Spinal cord (tissue), 9 donors: ENCODE measurements at regions not wholly inside any gene's neighbourhood (a gene's known extent, or its start where the extent isn't known, plus 50 kb on each side); places are given as distances from the start of the nearest gene placed in this dataset.

Source experiments
- DNase-seq, 6 donors: peaks; one replicate each; pipeline versions ENCODE4 v3.0.0 to v3.0.0-alpha.2; 2013 to 2015; ENCODE audit warnings: low spot score in 6 of 6, low read depth in 4 of 6
- H3K27ac ChIP-seq: one replicate; pipeline ENCODE4 v1.5.1; 2013; ENCODE audit warnings: low read depth, low read length, control low read depth
- H3K27me3 ChIP-seq: one replicate; pipeline ENCODE4 v1.6.1; 2013; ENCODE audit warnings: low read length; ENCODE audit not compliant: control insufficient read depth, insufficient read depth
- H3K36me3 ChIP-seq: one replicate; pipeline ENCODE4 v1.6.1; 2013; ENCODE audit warnings: low read length; ENCODE audit not compliant: control insufficient read depth, insufficient read depth
- H3K4me1 ChIP-seq: one replicate; pipeline ENCODE4 v1.6.1; 2013; ENCODE audit warnings: low read length; ENCODE audit not compliant: control insufficient read depth, insufficient read depth
- H3K4me3 ChIP-seq: one replicate; pipeline ENCODE4 v1.5.1; 2013; ENCODE audit warnings: low read depth, low read length, control low read depth
- H3K9me3 ChIP-seq: one replicate; pipeline ENCODE4 v1.6.1; 2013; ENCODE audit warnings: low read length; ENCODE audit not compliant: control insufficient read depth, insufficient read depth
- WGBS: methylation state at CpG from one replicate; pipeline ENCODE4 v1.1.5; 2013; ENCODE audit warnings: missing lambda C conversion rate; ENCODE audit not compliant: insufficient coverage; 5-methylcytosine and 5-hydroxymethylcytosine counted together
- donor health status: healthy.

- Histone ChIP-seq H3K36me3 (no peaks in the 10 kb centered on the region), H3K27ac (no peak overlapping the region), H3K4me3 (no peak overlapping the region), H3K4me1 (no peaks in the 10 kb centered on the region), H3K27me3 (no peaks in the 10 kb centered on the region), H3K9me3 (no peaks in the 10 kb centered on the region)
- no peak for DNase-seq
- 100% methylated on average over 2 of the region's 3 CpGs for WGBS
Observed at GRCh38 chr4:104263100-104263499, 231.6 kb downstream of the CXXC4 start.

DNA sequence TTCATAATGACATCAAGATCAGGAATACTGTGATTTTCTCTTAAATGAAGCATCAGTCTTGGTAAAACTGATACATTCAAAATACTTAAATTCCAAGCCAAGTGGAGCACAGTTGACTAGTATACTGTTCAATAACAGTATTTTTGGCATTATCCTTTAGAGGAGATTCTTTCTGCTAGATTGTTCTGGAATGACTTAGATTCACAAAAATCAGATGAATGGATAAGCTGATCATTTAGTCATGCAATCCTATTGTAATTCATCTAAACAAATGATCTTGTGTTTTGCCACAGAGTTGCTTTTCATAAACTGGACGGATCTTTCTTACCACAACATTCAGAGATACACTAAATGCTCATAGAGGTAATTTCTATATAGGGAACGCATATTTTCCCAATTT, 232.0 kb downstream of the CXXC4 start:
- H3K27ac ChIP-seq = no peak overlapping the region
- no peaks in the 10 kb centered on the region for H3K36me3 ChIP-seq
- H3K4me3 ChIP-seq = no peak overlapping the region
- H3K27me3 ChIP-seq = no peaks in the 10 kb centered on the region
- no peaks in the 10 kb centered on the region for H3K9me3 ChIP-seq
- no peak for DNase-seq
- no CpG with 5 or more reads among the region's 2 CpGs for WGBS
- no peaks in the 10 kb centered on the region for H3K4me1 ChIP-seq

GRCh38 chr4:104248726-104249125, 246.0 kb downstream of the CXXC4 start:
- no peak for DNase-seq
- 95% methylated on average over 1 of the region's 1 CpG for WGBS
- Histone ChIP-seq H3K4me1 (no peaks in the 10 kb centered on the region), H3K27ac (no peak overlapping the region), H3K4me3 (no peak overlapping the region), H3K9me3 (no peaks in the 10 kb centered on the region), H3K36me3 (no peaks in the 10 kb centered on the region), H3K27me3 (no peaks in the 10 kb centered on the region)

DNA sequence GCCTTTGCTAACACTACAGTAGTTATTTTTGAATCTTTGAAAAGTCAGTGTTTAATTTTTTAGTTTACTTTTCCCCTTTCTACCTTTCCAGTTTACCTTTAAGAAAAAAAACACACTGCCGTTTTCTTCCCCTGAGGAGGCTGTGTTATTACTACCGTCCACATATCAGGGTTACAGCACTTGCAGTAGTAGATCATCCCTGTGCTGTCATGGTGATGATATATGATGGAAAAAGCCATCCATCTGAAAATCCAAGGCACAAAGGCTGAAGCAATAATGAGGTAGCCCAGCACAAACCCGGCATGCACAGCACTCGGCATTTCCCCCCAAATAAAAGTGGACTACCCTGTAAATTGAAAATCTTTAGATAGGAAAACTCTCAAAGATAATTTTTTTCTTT, 258.7 kb downstream of the CXXC4 start:
- WGBS = no CpG with 5 or more reads among the region's 4 CpGs
- Histone ChIP-seq H3K27ac (no peak overlapping the region), H3K4me1 (no peaks in the 10 kb centered on the region), H3K4me3 (no peak overlapping the region), H3K9me3 (no peaks in the 10 kb centered on the region), H3K27me3 (no peaks in the 10 kb centered on the region), H3K36me3 (no peaks in the 10 kb centered on the region)
- DNase-seq = peak in 2 of 6 donors; percentile 7 to 67

DNA sequence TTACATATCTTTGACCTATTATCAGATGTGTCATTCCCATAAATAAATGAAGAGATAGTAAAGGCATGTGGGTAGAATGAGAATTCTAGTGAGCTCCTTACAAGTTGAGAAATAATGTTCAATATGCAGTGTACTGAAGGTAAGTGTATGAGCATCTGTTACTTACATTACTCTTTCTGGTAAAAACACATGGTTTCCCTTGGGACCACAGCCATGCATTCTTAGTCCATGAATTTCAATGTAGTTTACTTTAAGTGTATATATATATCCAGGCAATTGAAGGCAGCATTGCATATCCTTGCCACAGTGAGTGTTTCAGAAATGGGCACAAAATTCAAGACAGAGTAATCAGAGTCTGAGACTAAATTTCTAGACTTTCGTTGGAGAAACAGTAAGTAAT, 277.2 kb downstream of the CXXC4 start:
- Histone ChIP-seq H3K36me3 (no peaks in the 10 kb centered on the region), H3K27me3 (no peaks in the 10 kb centered on the region), H3K4me3 (no peak overlapping the region), H3K4me1 (no peaks in the 10 kb centered on the region), H3K9me3 (no peaks in the 10 kb centered on the region), H3K27ac (no peak overlapping the region)
- peak in 1 of 6 donors; percentile 64 for DNase-seq
- no CpG with 5 or more reads among the region's 1 CpG for WGBS

DNA sequence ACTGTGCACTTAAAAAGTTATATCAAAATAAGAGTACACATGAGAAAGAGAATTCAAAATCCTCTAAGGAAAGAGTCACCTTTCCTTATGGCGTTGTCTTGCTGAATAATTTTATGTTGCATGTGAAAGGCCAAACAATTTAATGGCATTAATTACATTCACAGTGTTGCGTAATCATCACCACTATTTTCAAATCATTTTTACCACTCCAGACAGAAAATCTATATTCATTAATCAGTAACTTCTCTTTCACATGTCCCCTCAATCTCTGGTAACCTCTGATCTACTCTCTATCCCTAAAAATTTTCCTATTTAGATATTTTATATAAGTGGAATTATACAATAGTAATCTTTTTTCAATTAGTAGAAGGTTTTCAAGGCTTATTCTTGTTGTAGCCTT, 283.0 kb downstream of the CXXC4 start:
- Histone ChIP-seq H3K4me3 (no peak overlapping the region), H3K36me3 (no peaks in the 10 kb centered on the region), H3K9me3 (no peaks in the 10 kb centered on the region), H3K4me1 (no peaks in the 10 kb centered on the region), H3K27ac (no peak overlapping the region), H3K27me3 (no peaks in the 10 kb centered on the region)
- no CpG with 5 or more reads among the region's 2 CpGs for WGBS
- DNase-seq = no peak

- H3K4me3 ChIP-seq = no peak overlapping the region
Observed at GRCh38 chr4:104210420-104210819, 284.3 kb downstream of the CXXC4 start.

GRCh38 chr4:104206784-104207183, 287.9 kb downstream of the CXXC4 start:
- no peak overlapping the region for H3K27ac ChIP-seq
- no CpG with 5 or more reads among the region's 1 CpG for WGBS

More at GRCh38 chr4:104210420-104210819, 284.3 kb downstream of the CXXC4 start:
- DNase-seq = no peak
- no peaks in the 10 kb centered on the region for H3K27me3 ChIP-seq
- no peak overlapping the region for H3K27ac ChIP-seq
- WGBS = 54% methylated on average over 2 of the region's 4 CpGs
- no peaks in the 10 kb centered on the region for H3K4me1 ChIP-seq
- H3K9me3 ChIP-seq = no peaks in the 10 kb centered on the region
- H3K36me3 ChIP-seq = no peaks in the 10 kb centered on the region

GRCh38 chr4:104205116-104205515, 289.6 kb downstream of the CXXC4 start:
- H3K9me3 ChIP-seq = no peaks in the 10 kb centered on the region
- DNase-seq = no peak
- no peaks in the 10 kb centered on the region for H3K4me1 ChIP-seq
- no peaks in the 10 kb centered on the region for H3K27me3 ChIP-seq
- no peak overlapping the region for H3K4me3 ChIP-seq
- no peaks in the 10 kb centered on the region for H3K36me3 ChIP-seq
- no peak overlapping the region for H3K27ac ChIP-seq

More at GRCh38 chr4:104206784-104207183, 287.9 kb downstream of the CXXC4 start:
- H3K9me3 ChIP-seq = no peaks in the 10 kb centered on the region
- H3K27me3 ChIP-seq = no peaks in the 10 kb centered on the region
- H3K36me3 ChIP-seq = no peaks in the 10 kb centered on the region
- peak in 2 of 6 donors; percentile 2 to 4 for DNase-seq
- H3K4me1 ChIP-seq = no peaks in the 10 kb centered on the region
- no peak overlapping the region for H3K4me3 ChIP-seq

- H3K27ac ChIP-seq = no peak overlapping the region
- no peaks in the 10 kb centered on the region for H3K36me3 ChIP-seq
- H3K4me3 ChIP-seq = no peak overlapping the region
- no peaks in the 10 kb centered on the region for H3K9me3 ChIP-seq
- H3K27me3 ChIP-seq = no peaks in the 10 kb centered on the region
- peak in 1 of 6 donors; percentile 62 for DNase-seq
- WGBS = no CpG with 5 or more reads among the region's 1 CpG
- no peaks in the 10 kb centered on the region for H3K4me1 ChIP-seq
Observed at GRCh38 chr4:104188301-104188700, 306.4 kb downstream of the CXXC4 start.
